Loucy (cell line): ENCODE measurements at regions not wholly inside any gene's neighbourhood (a gene's known extent, or its start where the extent isn't known, plus 50 kb on each side); places are given as distances from the start of the nearest gene placed in this dataset.

Experiments
- H2AFZ ChIP-seq: fragments of 200-600 bp; sonication (generic); 2 replicates; pipeline ENCODE4 v1.6.0; 2016; ENCODE audit warnings: antibody characterized with exemption, mild to moderate bottlenecking, low read length, moderate library complexity
- H3F3A ChIP-seq: fragments of 200-600 bp; 2 replicates; pipeline ENCODE4 v1.6.0; 2016; ENCODE audit warnings: antibody characterized with exemption, low read depth, mild to moderate bottlenecking
- H3K27me3 ChIP-seq: fragments of 200-600 bp; sonication (generic); 2 replicates; pipeline ENCODE4 v1.6.1; 2014; ENCODE audit warnings: low read length, mild to moderate bottlenecking; ENCODE audit not compliant: insufficient read depth, poor library complexity, severe bottlenecking
- H3K36me3 ChIP-seq: fragments of 200-600 bp; sonication (generic); 2 replicates; pipeline ENCODE4 v1.6.1; 2016; ENCODE audit warnings: low read length; ENCODE audit not compliant: insufficient read depth
- H3K4me1 ChIP-seq: fragments of 200-600 bp; sonication (generic); 2 replicates; pipeline ENCODE4 v1.5.1; 2014; ENCODE audit warnings: low read length, mild to moderate bottlenecking; ENCODE audit not compliant: insufficient read depth, poor library complexity, severe bottlenecking
- H3K4me2 ChIP-seq: fragments of 200-600 bp; sonication (generic); 2 replicates; pipeline ENCODE4 v1.6.0; 2014; ENCODE audit warnings: antibody characterized with exemption, low read length, low read depth, mild to moderate bottlenecking; ENCODE audit not compliant: poor library complexity, severe bottlenecking
- H3K4me3 ChIP-seq: fragments of 200-600 bp; sonication (generic); 2 replicates; pipeline ENCODE4 v1.5.1; 2014; ENCODE audit warnings: low read length, mild to moderate bottlenecking, mixed read lengths; ENCODE audit not compliant: poor library complexity, severe bottlenecking
- H3K79me2 ChIP-seq: fragments of 200-600 bp; sonication (generic); 2 replicates; pipeline ENCODE4 v1.6.1; 2014; ENCODE audit warnings: low read length; ENCODE audit not compliant: insufficient read depth
- H3K9ac ChIP-seq: fragments of 200-600 bp; sonication (generic); 2 replicates; pipeline ENCODE4 v1.6.0; 2014; ENCODE audit warnings: mild to moderate bottlenecking, low read depth, low read length, moderate library complexity; ENCODE audit not compliant: poor library complexity, severe bottlenecking
- H3K9me2 ChIP-seq: fragments of 200-600 bp; sonication (generic); replicated peaks from 2 replicates; pipeline ENCODE4 v1.6.1; 2016; ENCODE audit warnings: low read depth, low read length, mixed read lengths
- H3K9me3 ChIP-seq: fragments of 200-600 bp; sonication (generic); 2 replicates; pipeline ENCODE4 v1.6.1; 2014; ENCODE audit warnings: mild to moderate bottlenecking, antibody characterized with exemption, low read length, low read depth; ENCODE audit not compliant: insufficient read depth
- H4K20me1 ChIP-seq: fragments of 200-600 bp; sonication (generic); 2 replicates; pipeline ENCODE4 v1.6.0; 2014; ENCODE audit warnings: antibody characterized with exemption, low read length, mild to moderate bottlenecking; ENCODE audit not compliant: insufficient read depth, poor library complexity, severe bottlenecking
- EZH2phosphoT487 ChIP-seq: fragments of 200-600 bp; IDR thresholded peaks from 2 replicates; pipeline ENCODE4 v1.6.1; 2018; ENCODE audit warnings: antibody characterized with exemption, mild to moderate bottlenecking, moderate library complexity, borderline replicate concordance
- TF ChIP-seq, protein P1 (sequence below): fragments of 200-600 bp; sonication (generic); conservative IDR thresholded peaks from 2 replicates; pipeline ENCODE4 v1.5.1; 2014; ENCODE audit warnings: mild to moderate bottlenecking, antibody characterized with exemption, low read length

DNA sequence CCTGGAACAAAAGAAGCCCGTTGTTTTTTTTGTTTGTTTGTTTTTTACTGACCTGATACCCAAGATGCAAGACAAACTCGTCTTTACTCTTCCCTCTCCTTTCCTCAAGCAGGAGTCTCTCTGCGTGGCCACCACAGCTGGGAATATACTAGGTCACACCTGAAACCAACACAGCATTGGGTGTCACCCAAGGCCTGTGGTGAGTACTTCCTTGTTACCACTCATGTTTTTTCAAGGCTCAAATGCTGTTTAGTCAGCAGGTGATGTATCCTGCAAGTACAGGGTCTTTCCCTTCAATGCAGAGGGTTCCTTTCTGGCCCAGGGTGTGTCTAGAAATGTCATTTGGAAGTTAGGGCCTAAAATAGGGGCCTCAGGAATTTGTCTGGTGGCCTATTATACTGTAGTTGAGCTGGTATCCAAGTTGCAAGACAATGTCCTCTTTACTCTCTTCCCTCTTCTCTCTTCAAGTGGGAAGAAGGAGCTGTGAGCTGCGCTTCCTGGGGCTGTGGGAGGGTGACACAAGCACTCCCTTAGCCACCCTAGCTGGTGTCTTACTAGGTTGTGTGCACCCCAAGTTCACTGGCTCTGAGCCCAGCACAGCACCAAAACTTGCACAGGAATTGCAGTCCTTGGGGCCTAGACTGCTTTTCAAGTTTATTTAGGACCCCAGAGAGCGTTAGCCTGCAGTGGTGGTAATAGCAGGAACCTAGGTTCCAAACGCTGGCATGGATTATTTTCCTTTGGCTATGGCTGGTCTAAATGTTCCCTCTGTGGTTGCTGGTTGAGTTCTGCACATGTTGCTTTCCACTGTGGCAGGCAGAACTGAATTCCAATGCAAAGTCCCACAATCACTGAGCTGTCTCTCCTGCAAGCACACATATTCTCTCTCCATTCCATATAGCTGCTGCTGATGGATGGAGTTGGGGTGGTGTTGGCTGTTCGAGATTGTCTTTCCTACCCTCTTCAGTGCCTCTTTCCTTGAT lies 91.4 kb upstream of the LYPLAL1 start:
- Histone ChIP-seq H3K9ac (no peak overlapping the region), H3K4me2 (no peak overlapping the region), H3K9me3 (no peaks in the 10 kb centered on the region), H2AFZ (no peak overlapping the region), H3K4me1 (no peaks in the 10 kb centered on the region), H3K9me2 (no peaks in the 10 kb centered on the region), H3F3A (no peaks in the 10 kb centered on the region), H3K4me3 (no peak overlapping the region), H4K20me1 (no peaks in the 10 kb centered on the region), H3K27me3 (no peaks in the 10 kb centered on the region), H3K36me3 (no peaks in the 10 kb centered on the region), H3K79me2 (no peaks in the 10 kb centered on the region)
- TF ChIP-seq, protein P1, sequence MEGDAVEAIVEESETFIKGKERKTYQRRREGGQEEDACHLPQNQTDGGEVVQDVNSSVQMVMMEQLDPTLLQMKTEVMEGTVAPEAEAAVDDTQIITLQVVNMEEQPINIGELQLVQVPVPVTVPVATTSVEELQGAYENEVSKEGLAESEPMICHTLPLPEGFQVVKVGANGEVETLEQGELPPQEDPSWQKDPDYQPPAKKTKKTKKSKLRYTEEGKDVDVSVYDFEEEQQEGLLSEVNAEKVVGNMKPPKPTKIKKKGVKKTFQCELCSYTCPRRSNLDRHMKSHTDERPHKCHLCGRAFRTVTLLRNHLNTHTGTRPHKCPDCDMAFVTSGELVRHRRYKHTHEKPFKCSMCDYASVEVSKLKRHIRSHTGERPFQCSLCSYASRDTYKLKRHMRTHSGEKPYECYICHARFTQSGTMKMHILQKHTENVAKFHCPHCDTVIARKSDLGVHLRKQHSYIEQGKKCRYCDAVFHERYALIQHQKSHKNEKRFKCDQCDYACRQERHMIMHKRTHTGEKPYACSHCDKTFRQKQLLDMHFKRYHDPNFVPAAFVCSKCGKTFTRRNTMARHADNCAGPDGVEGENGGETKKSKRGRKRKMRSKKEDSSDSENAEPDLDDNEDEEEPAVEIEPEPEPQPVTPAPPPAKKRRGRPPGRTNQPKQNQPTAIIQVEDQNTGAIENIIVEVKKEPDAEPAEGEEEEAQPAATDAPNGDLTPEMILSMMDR: no peak
- TF ChIP-seq EZH2phosphoT487: no peak

DNA sequence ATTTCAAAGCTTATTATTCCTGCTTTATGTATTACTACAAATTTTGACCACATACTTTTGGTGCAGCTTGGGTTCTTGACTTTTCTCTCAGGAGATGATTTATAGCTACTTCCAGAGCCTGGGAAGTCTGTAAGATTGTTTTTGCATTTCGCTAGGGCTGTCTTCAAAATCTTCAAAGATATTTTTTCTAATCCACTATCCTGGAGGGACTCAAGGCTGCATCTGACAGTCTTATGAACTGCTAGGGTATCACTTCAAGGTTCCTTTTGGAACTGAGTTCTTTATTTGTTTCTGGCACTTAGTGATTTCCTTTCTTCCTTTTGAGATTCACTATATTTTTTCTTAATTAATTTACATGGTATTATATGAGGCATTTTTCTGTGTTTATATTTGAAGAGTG lies 90.0 kb upstream of the LYPLAL1 start:
- no peak overlapping the region for H3K4me3 ChIP-seq
- H3K36me3 ChIP-seq: no peaks in the 10 kb centered on the region
- no peaks in the 10 kb centered on the region for H3K4me1 ChIP-seq
- no peaks in the 10 kb centered on the region for H3K9me3 ChIP-seq
- H3K4me2 ChIP-seq: no peak overlapping the region
- no peaks in the 10 kb centered on the region for H3K9me2 ChIP-seq
- H4K20me1 ChIP-seq: no peaks in the 10 kb centered on the region
- no peaks in the 10 kb centered on the region for H3K79me2 ChIP-seq
- TF ChIP-seq EZH2phosphoT487: no peak
- TF ChIP-seq, protein P1: no peak
- no peak overlapping the region for H3K9ac ChIP-seq
- H3K27me3 ChIP-seq: no peaks in the 10 kb centered on the region
- no peaks in the 10 kb centered on the region for H3F3A ChIP-seq
- no peak overlapping the region for H2AFZ ChIP-seq

DNA sequence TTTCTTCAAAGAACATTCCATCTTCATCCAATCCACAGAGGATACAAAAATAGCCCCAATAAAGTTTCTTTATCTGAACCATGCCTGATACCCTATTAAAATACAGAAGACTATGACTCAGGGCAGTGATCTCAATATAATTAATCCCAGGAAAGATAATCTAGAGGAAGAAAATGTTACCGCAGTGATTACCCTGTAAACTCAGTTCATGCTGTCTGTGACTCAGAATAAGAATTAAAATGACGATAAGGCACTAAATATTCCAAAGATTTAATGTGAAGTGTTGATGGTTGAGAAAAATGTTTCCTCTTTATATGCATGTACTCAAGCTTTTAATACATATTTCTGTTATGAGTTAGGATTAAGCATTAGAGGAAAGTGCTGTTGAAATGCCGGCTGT lies 88.6 kb upstream of the LYPLAL1 start:
- Histone ChIP-seq H3K4me1 (no peaks in the 10 kb centered on the region), H3K4me3 (no peak overlapping the region), H3K9ac (no peak overlapping the region), H3K79me2 (no peaks in the 10 kb centered on the region), H3K27me3 (no peaks in the 10 kb centered on the region), H3K36me3 (no peaks in the 10 kb centered on the region), H3K9me3 (no peaks in the 10 kb centered on the region), H2AFZ (no peak overlapping the region), H3K9me2 (no peaks in the 10 kb centered on the region), H3K4me2 (no peak overlapping the region), H3F3A (no peaks in the 10 kb centered on the region), H4K20me1 (no peaks in the 10 kb centered on the region)
- no peak for TF ChIP-seq EZH2phosphoT487
- TF ChIP-seq, protein P1: no peak
